ENCODE measurements at regions not wholly inside any gene's neighbourhood (a gene's known extent, or its start where the extent isn't known, plus 50 kb on each side); places are given as distances from the start of the nearest gene placed in this dataset.
A peak's percentile ranks its signal among the peaks of the same experiment; 100 is the strongest.

DNA sequence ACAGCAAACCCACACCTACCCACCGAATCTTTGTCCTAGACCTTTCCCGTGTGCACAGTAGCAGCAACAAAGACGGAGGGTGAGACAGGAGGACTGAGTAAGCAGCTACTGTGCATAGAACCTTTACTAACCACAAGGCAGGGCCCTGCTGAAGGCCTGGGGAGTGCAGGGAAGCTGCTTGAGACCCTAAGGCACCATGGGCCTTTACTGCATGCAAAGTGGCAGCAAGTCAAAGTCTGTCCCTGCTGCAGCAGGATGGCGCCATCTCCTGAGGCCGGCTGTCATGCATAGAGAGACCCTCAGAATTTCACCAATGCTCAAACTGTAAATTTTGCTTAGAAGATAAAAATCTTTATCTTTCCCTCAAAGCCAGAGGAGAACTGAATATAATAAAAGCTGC, 610.5 kb downstream of the ACTR3B start:
- TF ChIP-seq, protein P1, sequence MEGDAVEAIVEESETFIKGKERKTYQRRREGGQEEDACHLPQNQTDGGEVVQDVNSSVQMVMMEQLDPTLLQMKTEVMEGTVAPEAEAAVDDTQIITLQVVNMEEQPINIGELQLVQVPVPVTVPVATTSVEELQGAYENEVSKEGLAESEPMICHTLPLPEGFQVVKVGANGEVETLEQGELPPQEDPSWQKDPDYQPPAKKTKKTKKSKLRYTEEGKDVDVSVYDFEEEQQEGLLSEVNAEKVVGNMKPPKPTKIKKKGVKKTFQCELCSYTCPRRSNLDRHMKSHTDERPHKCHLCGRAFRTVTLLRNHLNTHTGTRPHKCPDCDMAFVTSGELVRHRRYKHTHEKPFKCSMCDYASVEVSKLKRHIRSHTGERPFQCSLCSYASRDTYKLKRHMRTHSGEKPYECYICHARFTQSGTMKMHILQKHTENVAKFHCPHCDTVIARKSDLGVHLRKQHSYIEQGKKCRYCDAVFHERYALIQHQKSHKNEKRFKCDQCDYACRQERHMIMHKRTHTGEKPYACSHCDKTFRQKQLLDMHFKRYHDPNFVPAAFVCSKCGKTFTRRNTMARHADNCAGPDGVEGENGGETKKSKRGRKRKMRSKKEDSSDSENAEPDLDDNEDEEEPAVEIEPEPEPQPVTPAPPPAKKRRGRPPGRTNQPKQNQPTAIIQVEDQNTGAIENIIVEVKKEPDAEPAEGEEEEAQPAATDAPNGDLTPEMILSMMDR (conservative IDR thresholded peaks at IDR 0.05): no peak
- H3K27ac Mint-ChIP-seq (ENCODE audit: unreplicated experiment): no peak overlapping the region
- no peak overlapping the region for H3K4me3 Mint-ChIP-seq
- H3K27me3 Mint-ChIP-seq (ENCODE audit: low read depth): no peaks in the 10 kb centered on the region
- peaks cover 17% of the 10 kb centered on the region for H3K9me3 Mint-ChIP-seq
- no peak for DNase-seq (ENCODE audit: low read depth, low spot score)
- H3K36me3 Mint-ChIP-seq (ENCODE audit: low read depth): peaks cover 8% of the 10 kb centered on the region
- no peaks in the 10 kb centered on the region for H3K4me1 Mint-ChIP-seq

DNA sequence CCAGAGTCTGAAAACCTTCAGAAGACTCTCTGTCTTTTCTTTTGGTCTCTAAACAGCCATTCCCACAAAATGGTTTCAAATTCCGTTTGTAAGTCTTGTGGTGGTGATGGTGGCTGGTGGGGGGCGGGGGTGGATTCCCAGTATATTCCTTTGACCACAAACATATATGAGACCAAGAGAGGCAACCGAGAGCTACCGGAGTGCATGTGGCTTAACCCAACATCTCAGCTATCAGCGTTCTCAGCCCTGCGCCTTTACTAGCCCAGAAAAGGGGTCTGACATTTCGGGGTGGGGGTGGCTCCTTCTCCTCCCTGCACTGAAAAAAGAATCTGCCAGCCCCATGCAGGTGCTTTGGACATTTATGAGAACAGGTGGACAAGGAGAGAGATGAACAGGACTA, 621.1 kb downstream of the ACTR3B start:
- Mint-ChIP-seq H3K27me3 (ENCODE audit: low read depth) (no peaks in the 10 kb centered on the region), H3K9me3 (peaks cover 37% of the 10 kb centered on the region), H3K4me3 (no peak overlapping the region), H3K4me1 (no peaks in the 10 kb centered on the region), H3K27ac (ENCODE audit: unreplicated experiment) (no peak overlapping the region), H3K36me3 (ENCODE audit: low read depth) (peaks cover 17% of the 10 kb centered on the region)
- TF ChIP-seq, protein P1 (conservative IDR thresholded peaks at IDR 0.05): no peak
- no peak for DNase-seq (ENCODE audit: low read depth, low spot score)

DNA sequence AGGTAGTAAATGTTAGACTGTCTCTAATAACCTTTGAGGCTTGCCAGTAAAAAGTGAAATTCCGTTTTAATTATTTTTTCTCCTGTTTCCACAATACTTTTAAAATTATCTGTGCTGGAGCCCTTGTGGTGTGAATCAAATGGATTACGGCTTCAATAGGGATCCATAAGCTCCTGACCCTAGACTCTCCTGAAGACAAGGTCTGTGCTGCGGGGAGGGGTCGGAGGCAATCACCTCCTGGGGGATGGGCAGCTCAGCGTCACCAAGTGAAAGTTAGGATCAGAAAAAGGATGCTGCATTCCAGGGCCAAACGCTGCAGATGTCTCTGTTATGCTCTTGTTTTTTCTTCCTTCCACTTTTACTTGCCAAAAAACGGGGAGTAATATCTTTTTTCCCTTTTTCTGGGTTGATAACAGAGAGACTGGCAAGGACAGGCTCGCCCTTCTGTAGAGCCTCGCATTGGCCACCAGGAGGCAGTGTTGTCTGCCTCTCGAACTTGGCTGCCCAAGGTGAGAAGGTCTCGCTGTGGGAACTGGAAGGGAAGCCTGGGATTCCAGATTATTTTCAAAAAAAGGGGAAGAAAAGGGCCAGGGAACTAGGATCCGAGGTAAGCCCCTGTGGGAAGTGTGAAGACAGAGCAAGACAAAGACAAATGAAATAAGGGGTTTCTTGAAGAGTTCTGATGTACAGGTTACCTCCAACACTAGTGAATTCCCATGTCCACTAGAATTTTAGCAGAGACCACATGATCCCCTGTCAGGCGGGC, 621.9 kb downstream of the ACTR3B start:
- H3K4me3 Mint-ChIP-seq: no peak overlapping the region
- H3K9me3 Mint-ChIP-seq: peaks cover 37% of the 10 kb centered on the region
- H3K27me3 Mint-ChIP-seq (ENCODE audit: low read depth): no peaks in the 10 kb centered on the region
- H3K4me1 Mint-ChIP-seq: no peaks in the 10 kb centered on the region
- TF ChIP-seq, protein P1 (conservative IDR thresholded peaks at IDR 0.05): peak; percentile 31
- DNase-seq (ENCODE audit: low read depth, low spot score): no peak
- H3K27ac Mint-ChIP-seq (ENCODE audit: unreplicated experiment): no peak overlapping the region
- H3K36me3 Mint-ChIP-seq (ENCODE audit: low read depth): peaks cover 17% of the 10 kb centered on the region

DNA sequence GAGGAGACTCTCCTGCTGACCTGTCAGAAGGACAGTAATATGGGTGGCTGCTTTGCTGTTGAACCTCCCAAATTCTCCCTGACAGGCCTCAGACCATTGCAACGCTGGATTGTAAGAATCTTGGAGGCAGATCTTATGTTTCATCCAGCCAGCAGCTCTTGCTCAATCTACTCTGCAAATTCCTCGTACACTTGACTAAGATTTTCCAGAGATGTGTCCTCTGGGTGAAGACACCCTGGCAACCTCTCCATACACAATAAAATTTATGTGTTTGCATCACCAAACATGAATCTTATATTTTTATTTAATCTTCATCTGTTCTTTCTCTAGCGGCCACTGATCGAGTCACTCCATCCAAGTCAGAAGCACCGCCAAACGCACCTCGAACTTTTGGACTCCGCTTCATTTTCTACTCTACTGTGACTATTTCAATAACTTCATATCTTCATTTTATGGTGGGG, 623.1 kb downstream of the ACTR3B start:
- no peak overlapping the region for H3K4me3 Mint-ChIP-seq
- DNase-seq (ENCODE audit: low read depth, low spot score): no peak
- peaks cover 17% of the 10 kb centered on the region for H3K36me3 Mint-ChIP-seq (ENCODE audit: low read depth)
- TF ChIP-seq, protein P1 (conservative IDR thresholded peaks at IDR 0.05): no peak
- no peak overlapping the region for H3K27ac Mint-ChIP-seq (ENCODE audit: unreplicated experiment)
- peaks cover 37% of the 10 kb centered on the region for H3K9me3 Mint-ChIP-seq
- no peaks in the 10 kb centered on the region for H3K4me1 Mint-ChIP-seq
- H3K27me3 Mint-ChIP-seq (ENCODE audit: low read depth): no peaks in the 10 kb centered on the region

DNA sequence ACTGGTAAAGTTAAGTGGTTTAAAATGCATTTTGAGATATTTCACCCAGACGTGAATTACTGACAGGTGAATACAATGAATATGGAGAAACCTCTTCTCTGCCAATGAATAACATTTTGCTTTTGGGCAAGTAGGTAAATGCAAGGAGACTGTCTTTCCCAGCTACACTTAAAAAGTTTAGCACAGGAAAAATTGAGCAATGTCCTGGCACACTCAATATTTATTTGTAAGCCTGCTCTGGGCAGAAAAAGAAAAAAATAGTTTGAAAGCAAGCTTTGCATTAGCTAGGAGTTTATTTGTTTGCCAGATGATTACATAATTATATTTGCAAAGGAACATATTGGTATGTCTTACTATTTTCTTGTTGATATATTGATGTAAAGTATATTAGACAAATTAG, 624.2 kb downstream of the ACTR3B start:
- Mint-ChIP-seq H3K36me3 (ENCODE audit: low read depth) (peaks cover 17% of the 10 kb centered on the region), H3K27me3 (ENCODE audit: low read depth) (no peaks in the 10 kb centered on the region)

More for the DNA sequence above, 624.2 kb downstream of the ACTR3B start:
- TF ChIP-seq, protein P1 (conservative IDR thresholded peaks at IDR 0.05): no peak
- no peak overlapping the region for H3K4me3 Mint-ChIP-seq
- no peak overlapping the region for H3K27ac Mint-ChIP-seq (ENCODE audit: unreplicated experiment)
- no peak for DNase-seq (ENCODE audit: low read depth, low spot score)
- peaks cover 40% of the 10 kb centered on the region for H3K9me3 Mint-ChIP-seq
- no peaks in the 10 kb centered on the region for H3K4me1 Mint-ChIP-seq
